Naive thymus-derived CD8-positive, alpha-beta T cell (primary cell): ENCODE measurements at regions not wholly inside any gene's neighbourhood (a gene's known extent, or its start where the extent isn't known, plus 50 kb on each side); places are given as distances from the start of the nearest gene placed in this dataset.

ENCODE experiments used
- ATAC-seq, 2 donors: fragments of 150-1000 bp; cut with Tn5 transposase in 1 of 2; sonication (Bioruptor Pico), chemical (Tn5 transposase) in 1 of 2; 1 replicate in 1 of 2; 2 replicates in 1 of 2; pipeline ENCODE4 v1.10.0; 2021; ENCODE audit warnings: mild to moderate bottlenecking in 2 of 2, moderate library complexity in 2 of 2
- POLR2A ChIA-PET: fragments of 350-600 bp; sonication (Branson Sonifier 250); formaldehyde crosslinking; loops from one replicate; lab custom pipeline; 2021; ENCODE audit warnings: antibody characterized with exemption; lab: Charles Lee
- DNase-seq, 10 donors: peaks; one replicate each; pipeline versions ENCODE4 v3.0.0 to v3.0.0-alpha.2; 2020 to 2022
- H3K27ac Mint-ChIP-seq, 10 donors: one replicate each; pipeline ENCODE4 v1.8.0; 2020 to 2022; ENCODE audit warnings: mild to moderate bottlenecking in 10 of 10, mixed read lengths in 10 of 10, moderate library complexity in 4 of 10, inconsistent platforms in 1 of 10
- H3K27me3 Mint-ChIP-seq, 5 donors: one replicate each; pipeline ENCODE4 v1.8.0; 2021 to 2022; ENCODE audit warnings: mixed read lengths in 5 of 5
- H3K36me3 Mint-ChIP-seq, 3 donors: one replicate each; pipeline ENCODE4 v1.8.0; 2020 to 2022; ENCODE audit warnings: mixed read lengths in 3 of 3, mild to moderate bottlenecking in 2 of 3, inconsistent platforms in 1 of 3
- H3K4me1 Mint-ChIP-seq, 4 donors: one replicate each; pipeline ENCODE4 v1.8.0; 2021 to 2022; ENCODE audit warnings: mixed read lengths in 4 of 4
- H3K4me3 Mint-ChIP-seq, 10 donors: one replicate each; pipeline ENCODE4 v1.8.0; 2020 to 2022; ENCODE audit warnings: mild to moderate bottlenecking in 10 of 10, mixed read lengths in 10 of 10, moderate library complexity in 6 of 10, inconsistent platforms in 1 of 10
- H3K9me3 Mint-ChIP-seq, 9 donors: one replicate each; pipeline ENCODE4 v1.8.0; 2020 to 2022; ENCODE audit warnings: mixed read lengths in 9 of 9, mild to moderate bottlenecking in 3 of 9, inconsistent platforms in 1 of 9, moderate library complexity in 1 of 9

- ATAC-seq (no peak), DNase-seq (no peak)
- no peak overlapping the region for H3K4me3 Mint-ChIP-seq
- POLR2A ChIA-PET = no interaction called here
- H3K27ac Mint-ChIP-seq = no peak overlapping the region
- H3K27me3 Mint-ChIP-seq = no peaks in the 10 kb centered on the region
- H3K9me3 Mint-ChIP-seq = peaks cover 0 to 22% (median 3%) of the 10 kb centered on the region in 9 donors
- no peaks in the 10 kb centered on the region for H3K4me1 Mint-ChIP-seq
- no peaks in the 10 kb centered on the region for H3K36me3 Mint-ChIP-seq
Observed at GRCh38 chr4:32744211-32744610, 2024.0 kb downstream of the PCDH7 start.

- no peaks in the 10 kb centered on the region for H3K27me3 Mint-ChIP-seq
- DNase-seq (no peak), ATAC-seq (no peak)
- H3K9me3 Mint-ChIP-seq = peaks cover 0 to 22% (median 3%) of the 10 kb centered on the region in 9 donors
- no peak overlapping the region for H3K4me3 Mint-ChIP-seq
- no peaks in the 10 kb centered on the region for H3K4me1 Mint-ChIP-seq
- H3K27ac Mint-ChIP-seq = no peak overlapping the region
- POLR2A ChIA-PET = no interaction called here
- H3K36me3 Mint-ChIP-seq = no peaks in the 10 kb centered on the region
Observed at GRCh38 chr4:32745351-32745750, 2025.2 kb downstream of the PCDH7 start.

- no peak for DNase-seq
- Mint-ChIP-seq H3K4me1 (peaks cover 0 to 2% (median 0%) of the 10 kb centered on the region in 4 donors), H3K9me3 (peaks cover 0 to 16% (median 3%) of the 10 kb centered on the region in 9 donors), H3K27me3 (no peaks in the 10 kb centered on the region), H3K36me3 (no peaks in the 10 kb centered on the region), H3K27ac (peak overlapping the region in 1 of 10 donors; percentile 12), H3K4me3 (no peak overlapping the region)
- no peak for ATAC-seq
- POLR2A ChIA-PET = no interaction called here
Observed at GRCh38 chr4:32748061-32748460, 2027.9 kb downstream of the PCDH7 start.

- no peaks in the 10 kb centered on the region for H3K27me3 Mint-ChIP-seq
Observed at GRCh38 chr4:32748498-32748897, 2028.3 kb downstream of the PCDH7 start.

GRCh38 chr4:32752962-32753361 lies 2032.8 kb downstream of the PCDH7 start:
- POLR2A ChIA-PET = no interaction called here
- H3K4me1 Mint-ChIP-seq = peaks cover 0 to 2% (median 0%) of the 10 kb centered on the region in 4 donors
- H3K27me3 Mint-ChIP-seq = no peaks in the 10 kb centered on the region
- H3K36me3 Mint-ChIP-seq = no peaks in the 10 kb centered on the region
- DNase-seq (no peak), ATAC-seq (no peak)
- peaks cover 1 to 44% (median 11%) of the 10 kb centered on the region in 9 donors for H3K9me3 Mint-ChIP-seq
- no peak overlapping the region for H3K27ac Mint-ChIP-seq
- no peak overlapping the region for H3K4me3 Mint-ChIP-seq

More at GRCh38 chr4:32748498-32748897, 2028.3 kb downstream of the PCDH7 start:
- Mint-ChIP-seq H3K4me1 (peaks cover 0 to 2% (median 0%) of the 10 kb centered on the region in 4 donors), H3K36me3 (no peaks in the 10 kb centered on the region), H3K27ac (no peak overlapping the region), H3K4me3 (no peak overlapping the region), H3K9me3 (peaks cover 0 to 16% (median 3%) of the 10 kb centered on the region in 9 donors)
- POLR2A ChIA-PET = no interaction called here
- DNase-seq (no peak), ATAC-seq (no peak)

GRCh38 chr4:32768664-32769389 lies 2048.7 kb downstream of the PCDH7 start:
- DNase-seq (no peak), ATAC-seq (no peak)
- Mint-ChIP-seq H3K27me3 (no peaks in the 10 kb centered on the region), H3K27ac (no peak overlapping the region), H3K36me3 (peaks cover 0 to 4% (median 0%) of the 10 kb centered on the region in 3 donors), H3K4me1 (no peaks in the 10 kb centered on the region), H3K9me3 (peaks cover 0 to 20% (median 5%) of the 10 kb centered on the region in 9 donors), H3K4me3 (no peak overlapping the region)
- POLR2A ChIA-PET = no interaction called here

- Mint-ChIP-seq H3K27ac (no peak overlapping the region), H3K9me3 (peaks cover 0 to 19% (median 5%) of the 10 kb centered on the region in 9 donors), H3K4me3 (no peak overlapping the region), H3K27me3 (no peaks in the 10 kb centered on the region), H3K36me3 (peaks cover 0 to 4% (median 0%) of the 10 kb centered on the region in 3 donors), H3K4me1 (no peaks in the 10 kb centered on the region)
- DNase-seq (no peak), ATAC-seq (no peak)
- POLR2A ChIA-PET = no interaction called here
Observed at GRCh38 chr4:32771491-32771890, 2051.3 kb downstream of the PCDH7 start.

GRCh38 chr4:32775049-32775448 lies 2054.9 kb downstream of the PCDH7 start:
- no peak for ATAC-seq
- no peak overlapping the region for H3K4me3 Mint-ChIP-seq
- POLR2A ChIA-PET = no interaction called here
- H3K36me3 Mint-ChIP-seq = no peaks in the 10 kb centered on the region
- H3K9me3 Mint-ChIP-seq = peaks cover 0 to 13% (median 7%) of the 10 kb centered on the region in 9 donors
- no peak for DNase-seq
- H3K27ac Mint-ChIP-seq = no peak overlapping the region
- no peaks in the 10 kb centered on the region for H3K4me1 Mint-ChIP-seq
- no peaks in the 10 kb centered on the region for H3K27me3 Mint-ChIP-seq

- H3K36me3 Mint-ChIP-seq = no peaks in the 10 kb centered on the region
- no peak for ATAC-seq
Observed at GRCh38 chr4:32776435-32777203, 2056.4 kb downstream of the PCDH7 start.

GRCh38 chr4:32778025-32778424 lies 2057.9 kb downstream of the PCDH7 start:
- Mint-ChIP-seq H3K4me3 (no peak overlapping the region), H3K4me1 (no peaks in the 10 kb centered on the region), H3K36me3 (no peaks in the 10 kb centered on the region), H3K27me3 (no peaks in the 10 kb centered on the region), H3K9me3 (peaks cover 3 to 20% (median 8%) of the 10 kb centered on the region in 9 donors), H3K27ac (no peak overlapping the region)
- ATAC-seq = no peak
- DNase-seq = no peak
- POLR2A ChIA-PET = no interaction called here

More at GRCh38 chr4:32776435-32777203, 2056.4 kb downstream of the PCDH7 start:
- POLR2A ChIA-PET = no interaction called here
- peaks cover 0 to 18% (median 8%) of the 10 kb centered on the region in 9 donors for H3K9me3 Mint-ChIP-seq
- no peak overlapping the region for H3K4me3 Mint-ChIP-seq
- H3K4me1 Mint-ChIP-seq = no peaks in the 10 kb centered on the region
- no peaks in the 10 kb centered on the region for H3K27me3 Mint-ChIP-seq
- no peak overlapping the region for H3K27ac Mint-ChIP-seq
- DNase-seq = no peak

GRCh38 chr4:32778938-32779337 lies 2058.8 kb downstream of the PCDH7 start:
- Mint-ChIP-seq H3K9me3 (peaks cover 3 to 22% (median 8%) of the 10 kb centered on the region in 9 donors), H3K4me3 (no peak overlapping the region), H3K36me3 (no peaks in the 10 kb centered on the region), H3K27ac (no peak overlapping the region), H3K27me3 (no peaks in the 10 kb centered on the region), H3K4me1 (no peaks in the 10 kb centered on the region)
- DNase-seq (no peak), ATAC-seq (no peak)
- POLR2A ChIA-PET = no interaction called here

GRCh38 chr4:32789026-32789608 lies 2068.9 kb downstream of the PCDH7 start:
- no peaks in the 10 kb centered on the region for H3K36me3 Mint-ChIP-seq
- no peaks in the 10 kb centered on the region for H3K4me1 Mint-ChIP-seq
- H3K9me3 Mint-ChIP-seq = peaks cover 0 to 13% (median 4%) of the 10 kb centered on the region in 9 donors
- no peak overlapping the region for H3K27ac Mint-ChIP-seq
- no peaks in the 10 kb centered on the region for H3K27me3 Mint-ChIP-seq
- ATAC-seq (no peak), DNase-seq (no peak)
- H3K4me3 Mint-ChIP-seq = no peak overlapping the region
- POLR2A ChIA-PET = no interaction called here

GRCh38 chr4:32790803-32791202 lies 2070.6 kb downstream of the PCDH7 start:
- no peaks in the 10 kb centered on the region for H3K4me1 Mint-ChIP-seq
- H3K27ac Mint-ChIP-seq = no peak overlapping the region
- peaks cover 0 to 11% (median 4%) of the 10 kb centered on the region in 9 donors for H3K9me3 Mint-ChIP-seq
- DNase-seq (no peak), ATAC-seq (no peak)
- POLR2A ChIA-PET = no interaction called here
- no peak overlapping the region for H3K4me3 Mint-ChIP-seq
- H3K27me3 Mint-ChIP-seq = no peaks in the 10 kb centered on the region
- H3K36me3 Mint-ChIP-seq = no peaks in the 10 kb centered on the region
